HG02981 (cell line): ENCODE measurements at regions not wholly inside any gene's neighbourhood (a gene's known extent, or its start where the extent isn't known, plus 50 kb on each side); places are given as distances from the start of the nearest gene placed in this dataset.
"Not testable (repeated sequence)": the region's sequence is repeated elsewhere in the genome, so short reads cannot be mapped to it uniquely, and the experiment has no call there.

ENCODE experiments used
- ATAC-seq: cut with Tn5 transposase; IDR thresholded peaks from one replicate; pipeline ENCODE4 v1.9.1; 2021; ENCODE audit warnings: mild to moderate bottlenecking, moderate library complexity; ENCODE audit not compliant: unreplicated experiment

GRCh38 chr3:191518861-191519260, 57.9 kb downstream of the PYDC2 start:
- ATAC-seq = no peak

- ATAC-seq = no peak
These were observed 60.1 kb downstream of the PYDC2 start for GRCh38 chr3:191521055-191521454.

- no peak for ATAC-seq
These were observed 62.2 kb downstream of the PYDC2 start for GRCh38 chr3:191523148-191523547.

GRCh38 chr3:191528589-191528988, 67.6 kb downstream of the PYDC2 start:
- no peak for ATAC-seq

GRCh38 chr3:191529992-191530391, 69.0 kb downstream of the PYDC2 start:
- no peak for ATAC-seq

- no peak for ATAC-seq
These were observed 70.5 kb downstream of the PYDC2 start for GRCh38 chr3:191531434-191531972.

- no peak for ATAC-seq
These were observed 82.1 kb downstream of the PYDC2 start for GRCh38 chr3:191543018-191543417.

- ATAC-seq = no peak
These were observed 82.9 kb downstream of the PYDC2 start for GRCh38 chr3:191543897-191544296.

GRCh38 chr3:191549357-191549756, 88.4 kb downstream of the PYDC2 start:
- peak; percentile 60 for ATAC-seq

- ATAC-seq = no peak
These were observed 94.1 kb downstream of the PYDC2 start for GRCh38 chr3:191555037-191555436.

GRCh38 chr3:191557322-191557721, 96.4 kb downstream of the PYDC2 start:
- ATAC-seq = no peak

- ATAC-seq = no peak
These were observed 102.8 kb downstream of the PYDC2 start for GRCh38 chr3:191563722-191564121.

GRCh38 chr3:191566469-191566868, 105.5 kb downstream of the PYDC2 start:
- no peak for ATAC-seq

- ATAC-seq = no peak
These were observed 107.2 kb downstream of the PYDC2 start for GRCh38 chr3:191568206-191568605.

- ATAC-seq = no peak
These were observed 131.1 kb downstream of the PYDC2 start for GRCh38 chr3:191592105-191592504.

- ATAC-seq = no peak
These were observed 132.5 kb downstream of the PYDC2 start for GRCh38 chr3:191593486-191593885.

- not testable (repeated sequence) for ATAC-seq
These were observed 154.5 kb downstream of the PYDC2 start for GRCh38 chr3:191615511-191615910.

GRCh38 chr3:191624299-191624698, 163.3 kb downstream of the PYDC2 start:
- no peak for ATAC-seq

- no peak for ATAC-seq
These were observed 166.1 kb downstream of the PYDC2 start for GRCh38 chr3:191627064-191627463.

GRCh38 chr3:191628571-191628970, 167.6 kb downstream of the PYDC2 start:
- ATAC-seq = no peak

- ATAC-seq = no peak
These were observed 170.5 kb downstream of the PYDC2 start for GRCh38 chr3:191631496-191631895.

- no peak for ATAC-seq
These were observed 173.9 kb downstream of the PYDC2 start for GRCh38 chr3:191634902-191635301.

GRCh38 chr3:191637611-191638010, 176.6 kb downstream of the PYDC2 start:
- ATAC-seq = no peak
